ENCODE measurements at regions not wholly inside any gene's neighbourhood (a gene's known extent, or its start where the extent isn't known, plus 50 kb on each side); places are given as distances from the start of the nearest gene placed in this dataset.

DNA sequence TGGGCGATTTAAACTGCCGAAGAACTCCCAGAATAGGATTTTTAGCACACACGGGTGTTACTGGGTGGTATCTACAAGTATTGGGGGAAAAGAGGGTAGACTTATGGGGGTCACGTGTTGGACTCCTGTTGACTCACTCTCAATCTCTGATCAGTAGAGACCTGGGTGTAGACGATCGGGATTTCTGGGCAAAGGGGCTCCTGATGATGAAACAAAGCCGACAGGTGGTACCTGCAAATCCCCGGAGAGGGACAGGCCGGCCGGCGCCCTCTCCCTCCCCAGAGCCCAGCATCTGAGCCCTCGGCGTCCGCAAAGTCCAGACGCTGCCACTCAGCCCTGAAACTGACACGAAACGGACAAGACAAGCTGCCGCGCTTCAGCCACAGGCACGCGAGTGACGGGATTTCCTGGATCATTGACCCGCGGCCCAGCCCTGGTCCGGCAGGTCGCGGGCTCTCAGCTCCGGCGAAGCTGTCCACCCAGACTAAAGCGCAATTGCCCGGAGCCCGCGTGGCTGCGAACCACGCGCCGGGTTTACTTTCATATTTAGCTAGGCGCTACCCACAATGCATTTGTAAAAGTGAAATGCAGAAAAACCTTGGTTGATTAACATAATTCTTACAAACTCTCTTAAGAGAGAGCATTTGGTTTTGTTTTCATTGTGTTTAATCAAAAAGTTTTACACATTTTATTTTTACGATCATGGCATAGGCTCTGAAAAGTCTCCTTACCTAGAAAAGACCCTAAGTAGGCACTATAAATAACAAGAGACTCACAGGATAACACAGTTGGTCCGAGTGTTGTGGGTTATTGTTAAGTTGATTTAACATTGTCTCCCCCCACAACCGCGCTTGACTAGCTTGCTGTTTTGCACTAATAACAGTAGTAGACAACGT is 56.9 kb upstream of the EZH2 start (continued):
- TF ChIP-seq ZNF782 (CRISPR knock-in tag; IDR thresholded peaks at IDR 0.05; ENCODE audit: borderline replicate concordance) (0 out of 2 replicates have a peak, but pooled peaks have one; percentile 42), ZNF564 (CRISPR knock-in tag; IDR thresholded peaks at IDR 0.05) (peak; percentile 79; the same call in 1 of the 2 replicates), SP5 (CRISPR knock-in tag; IDR thresholded peaks at IDR 0.05; ENCODE audit: borderline replicate concordance, low read depth) (no peak), ZNF263 (CRISPR knock-in tag; IDR thresholded peaks at IDR 0.05) (0 out of 2 replicates have a peak, but pooled peaks have one; percentile 52), ZNF10 (CRISPR knock-in tag; IDR thresholded peaks at IDR 0.05; ENCODE audit: borderline replicate concordance, low read depth) (no peak), SALL2 (CRISPR knock-in tag; IDR thresholded peaks at IDR 0.05) (peak; percentile 78), ZNF33B (CRISPR knock-in tag; IDR thresholded peaks at IDR 0.05) (no peak), NFE2 (CRISPR knock-in tag; IDR thresholded peaks at IDR 0.05) (no peak), ZNF317 (CRISPR knock-in tag; IDR thresholded peaks at IDR 0.05) (0 out of 2 replicates have a peak, but pooled peaks have one; percentile 59), KDM3A (CRISPR knock-in tag; IDR thresholded peaks at IDR 0.05; ENCODE audit: low read depth) (0 out of 2 replicates have a peak, but pooled peaks have one; percentile 59), MYNN (CRISPR knock-in tag; IDR thresholded peaks at IDR 0.05; ENCODE audit: low read depth) (peak; percentile 62; the same call in 1 of the 2 replicates), MIXL1 (CRISPR knock-in tag; IDR thresholded peaks at IDR 0.05) (peak; percentile 55; the same call in 1 of the 2 replicates), ZNF558 (CRISPR knock-in tag; IDR thresholded peaks at IDR 0.05; ENCODE audit: borderline replicate concordance) (no peak), EP300 (IDR thresholded peaks at IDR 0.05; ENCODE audit: low read depth in 2 of 2, low read length in 2 of 2) (no peak), EP300 (CRISPR knock-in tag; IDR thresholded peaks at IDR 0.05; ENCODE audit: borderline replicate concordance) (no peak), ARNTL (CRISPR knock-in tag; IDR thresholded peaks at IDR 0.05) (no peak)
- TF ChIP-seq, protein P1, sequence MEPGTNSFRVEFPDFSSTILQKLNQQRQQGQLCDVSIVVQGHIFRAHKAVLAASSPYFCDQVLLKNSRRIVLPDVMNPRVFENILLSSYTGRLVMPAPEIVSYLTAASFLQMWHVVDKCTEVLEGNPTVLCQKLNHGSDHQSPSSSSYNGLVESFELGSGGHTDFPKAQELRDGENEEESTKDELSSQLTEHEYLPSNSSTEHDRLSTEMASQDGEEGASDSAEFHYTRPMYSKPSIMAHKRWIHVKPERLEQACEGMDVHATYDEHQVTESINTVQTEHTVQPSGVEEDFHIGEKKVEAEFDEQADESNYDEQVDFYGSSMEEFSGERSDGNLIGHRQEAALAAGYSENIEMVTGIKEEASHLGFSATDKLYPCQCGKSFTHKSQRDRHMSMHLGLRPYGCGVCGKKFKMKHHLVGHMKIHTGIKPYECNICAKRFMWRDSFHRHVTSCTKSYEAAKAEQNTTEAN (CRISPR knock-in tag; conservative IDR thresholded peaks at IDR 0.05) = 0 out of 2 replicates have a peak, but pooled peaks have one; percentile 38
- TF ChIP-seq, protein P2, sequence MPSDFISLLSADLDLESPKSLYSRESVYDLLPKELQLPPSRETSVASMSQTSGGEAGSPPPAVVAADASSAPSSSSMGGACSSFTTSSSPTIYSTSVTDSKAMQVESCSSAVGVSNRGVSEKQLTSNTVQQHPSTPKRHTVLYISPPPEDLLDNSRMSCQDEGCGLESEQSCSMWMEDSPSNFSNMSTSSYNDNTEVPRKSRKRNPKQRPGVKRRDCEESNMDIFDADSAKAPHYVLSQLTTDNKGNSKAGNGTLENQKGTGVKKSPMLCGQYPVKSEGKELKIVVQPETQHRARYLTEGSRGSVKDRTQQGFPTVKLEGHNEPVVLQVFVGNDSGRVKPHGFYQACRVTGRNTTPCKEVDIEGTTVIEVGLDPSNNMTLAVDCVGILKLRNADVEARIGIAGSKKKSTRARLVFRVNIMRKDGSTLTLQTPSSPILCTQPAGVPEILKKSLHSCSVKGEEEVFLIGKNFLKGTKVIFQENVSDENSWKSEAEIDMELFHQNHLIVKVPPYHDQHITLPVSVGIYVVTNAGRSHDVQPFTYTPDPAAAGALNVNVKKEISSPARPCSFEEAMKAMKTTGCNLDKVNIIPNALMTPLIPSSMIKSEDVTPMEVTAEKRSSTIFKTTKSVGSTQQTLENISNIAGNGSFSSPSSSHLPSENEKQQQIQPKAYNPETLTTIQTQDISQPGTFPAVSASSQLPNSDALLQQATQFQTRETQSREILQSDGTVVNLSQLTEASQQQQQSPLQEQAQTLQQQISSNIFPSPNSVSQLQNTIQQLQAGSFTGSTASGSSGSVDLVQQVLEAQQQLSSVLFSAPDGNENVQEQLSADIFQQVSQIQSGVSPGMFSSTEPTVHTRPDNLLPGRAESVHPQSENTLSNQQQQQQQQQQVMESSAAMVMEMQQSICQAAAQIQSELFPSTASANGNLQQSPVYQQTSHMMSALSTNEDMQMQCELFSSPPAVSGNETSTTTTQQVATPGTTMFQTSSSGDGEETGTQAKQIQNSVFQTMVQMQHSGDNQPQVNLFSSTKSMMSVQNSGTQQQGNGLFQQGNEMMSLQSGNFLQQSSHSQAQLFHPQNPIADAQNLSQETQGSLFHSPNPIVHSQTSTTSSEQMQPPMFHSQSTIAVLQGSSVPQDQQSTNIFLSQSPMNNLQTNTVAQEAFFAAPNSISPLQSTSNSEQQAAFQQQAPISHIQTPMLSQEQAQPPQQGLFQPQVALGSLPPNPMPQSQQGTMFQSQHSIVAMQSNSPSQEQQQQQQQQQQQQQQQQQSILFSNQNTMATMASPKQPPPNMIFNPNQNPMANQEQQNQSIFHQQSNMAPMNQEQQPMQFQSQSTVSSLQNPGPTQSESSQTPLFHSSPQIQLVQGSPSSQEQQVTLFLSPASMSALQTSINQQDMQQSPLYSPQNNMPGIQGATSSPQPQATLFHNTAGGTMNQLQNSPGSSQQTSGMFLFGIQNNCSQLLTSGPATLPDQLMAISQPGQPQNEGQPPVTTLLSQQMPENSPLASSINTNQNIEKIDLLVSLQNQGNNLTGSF (CRISPR knock-in tag; IDR thresholded peaks at IDR 0.05) = peak; percentile 76; the same call in 1 of the 2 replicates
- TF ChIP-seq, protein P3, sequence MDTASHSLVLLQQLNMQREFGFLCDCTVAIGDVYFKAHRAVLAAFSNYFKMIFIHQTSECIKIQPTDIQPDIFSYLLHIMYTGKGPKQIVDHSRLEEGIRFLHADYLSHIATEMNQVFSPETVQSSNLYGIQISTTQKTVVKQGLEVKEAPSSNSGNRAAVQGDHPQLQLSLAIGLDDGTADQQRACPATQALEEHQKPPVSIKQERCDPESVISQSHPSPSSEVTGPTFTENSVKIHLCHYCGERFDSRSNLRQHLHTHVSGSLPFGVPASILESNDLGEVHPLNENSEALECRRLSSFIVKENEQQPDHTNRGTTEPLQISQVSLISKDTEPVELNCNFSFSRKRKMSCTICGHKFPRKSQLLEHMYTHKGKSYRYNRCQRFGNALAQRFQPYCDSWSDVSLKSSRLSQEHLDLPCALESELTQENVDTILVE (CRISPR knock-in tag; IDR thresholded peaks at IDR 0.05) = no peak; the same call in 1 of the 2 replicates
- TF ChIP-seq, protein P4, sequence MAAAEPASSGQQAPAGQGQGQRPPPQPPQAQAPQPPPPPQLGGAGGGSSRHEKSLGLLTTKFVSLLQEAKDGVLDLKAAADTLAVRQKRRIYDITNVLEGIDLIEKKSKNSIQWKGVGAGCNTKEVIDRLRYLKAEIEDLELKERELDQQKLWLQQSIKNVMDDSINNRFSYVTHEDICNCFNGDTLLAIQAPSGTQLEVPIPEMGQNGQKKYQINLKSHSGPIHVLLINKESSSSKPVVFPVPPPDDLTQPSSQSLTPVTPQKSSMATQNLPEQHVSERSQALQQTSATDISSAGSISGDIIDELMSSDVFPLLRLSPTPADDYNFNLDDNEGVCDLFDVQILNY (CRISPR knock-in tag; conservative IDR thresholded peaks at IDR 0.05) = no peak
